GM21737 (cell line): ENCODE measurements at regions not wholly inside any gene's neighbourhood (a gene's known extent, or its start where the extent isn't known, plus 50 kb on each side); places are given as distances from the start of the nearest gene placed in this dataset.
"Not testable (repeated sequence)": the region's sequence is repeated elsewhere in the genome, so short reads cannot be mapped to it uniquely, and the experiment has no call there.

ENCODE experiments used
- ATAC-seq: cut with Tn5 transposase; IDR thresholded peaks from one replicate; pipeline ENCODE4 v1.9.1; 2021; ENCODE audit warnings: mild to moderate bottlenecking, moderate library complexity; ENCODE audit not compliant: unreplicated experiment

DNA sequence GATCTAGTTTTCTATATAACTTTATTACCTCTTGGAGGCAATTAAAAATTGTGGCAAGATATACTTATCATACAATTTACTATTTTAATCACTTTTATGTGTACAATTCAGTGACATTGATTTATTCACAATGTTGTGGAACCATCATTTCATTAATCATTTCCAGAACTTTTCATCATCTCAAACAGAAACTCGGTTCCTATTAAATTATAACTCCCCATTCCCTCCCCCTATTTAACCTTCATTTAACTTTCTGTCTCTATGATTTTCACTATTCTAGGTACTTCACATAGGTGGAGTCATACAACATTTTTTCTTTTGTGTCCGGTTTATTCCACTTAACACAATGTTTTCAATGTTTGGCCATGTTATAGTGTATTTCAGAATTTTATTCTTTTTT is 252.8 kb downstream of the REEP3 start:
- no peak for ATAC-seq

DNA sequence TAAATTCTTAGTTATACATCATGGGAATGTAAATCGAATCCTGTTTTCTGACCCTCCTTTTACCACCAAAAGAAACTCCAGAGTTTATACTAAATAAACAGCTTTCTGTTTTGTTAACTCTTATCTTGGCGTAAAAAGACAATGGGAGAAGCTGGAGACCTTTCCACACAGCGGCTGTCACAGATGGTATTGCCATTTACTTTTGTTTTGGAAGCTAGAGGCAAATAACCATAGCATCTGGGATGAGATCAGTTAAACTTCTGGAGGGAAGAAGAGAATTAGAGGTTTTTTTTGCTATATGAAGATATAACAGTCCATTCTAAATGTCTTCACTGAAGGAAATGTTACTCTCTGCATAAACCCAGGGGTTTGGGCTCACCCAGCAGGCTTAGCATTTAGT is 258.9 kb downstream of the REEP3 start:
- no peak for ATAC-seq

DNA sequence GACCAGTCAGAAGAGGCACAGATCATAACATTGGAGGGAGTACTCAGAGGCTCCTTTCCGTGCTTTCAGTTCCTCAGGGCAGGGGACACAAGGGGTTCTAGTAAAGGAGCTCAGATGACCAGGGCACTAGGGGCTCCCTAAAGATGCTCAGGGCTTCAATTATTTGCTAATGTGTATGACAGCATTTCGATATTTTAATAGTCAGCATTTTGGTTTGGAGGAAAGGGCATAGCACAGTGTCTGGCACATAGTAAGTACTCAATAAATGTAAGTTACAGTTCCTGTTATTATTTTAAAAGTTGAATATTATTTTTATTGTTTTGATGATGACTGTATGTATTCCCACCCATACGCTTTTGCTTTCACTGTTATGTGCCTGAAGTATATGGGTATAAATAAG is 260.0 kb downstream of the REEP3 start:
- ATAC-seq = no peak

DNA sequence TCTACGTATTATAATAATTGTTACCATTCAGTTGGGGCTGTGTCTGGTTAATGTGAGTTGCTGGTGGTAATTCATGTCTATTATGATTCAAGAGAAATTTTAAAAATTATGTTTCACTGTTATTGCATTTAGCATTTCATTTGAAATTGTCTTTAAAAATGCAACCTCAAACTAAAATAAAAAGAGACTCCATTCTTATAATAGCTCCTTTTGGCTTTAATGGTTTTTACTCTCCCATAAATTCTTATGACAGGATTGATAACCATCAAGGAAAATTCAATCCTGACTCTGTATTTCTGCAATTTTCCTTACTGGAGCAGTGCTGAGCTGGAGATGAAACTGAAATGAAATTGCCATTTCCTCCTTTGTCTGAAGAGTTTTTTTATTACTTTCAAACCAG is 262.7 kb downstream of the REEP3 start:
- no peak for ATAC-seq

DNA sequence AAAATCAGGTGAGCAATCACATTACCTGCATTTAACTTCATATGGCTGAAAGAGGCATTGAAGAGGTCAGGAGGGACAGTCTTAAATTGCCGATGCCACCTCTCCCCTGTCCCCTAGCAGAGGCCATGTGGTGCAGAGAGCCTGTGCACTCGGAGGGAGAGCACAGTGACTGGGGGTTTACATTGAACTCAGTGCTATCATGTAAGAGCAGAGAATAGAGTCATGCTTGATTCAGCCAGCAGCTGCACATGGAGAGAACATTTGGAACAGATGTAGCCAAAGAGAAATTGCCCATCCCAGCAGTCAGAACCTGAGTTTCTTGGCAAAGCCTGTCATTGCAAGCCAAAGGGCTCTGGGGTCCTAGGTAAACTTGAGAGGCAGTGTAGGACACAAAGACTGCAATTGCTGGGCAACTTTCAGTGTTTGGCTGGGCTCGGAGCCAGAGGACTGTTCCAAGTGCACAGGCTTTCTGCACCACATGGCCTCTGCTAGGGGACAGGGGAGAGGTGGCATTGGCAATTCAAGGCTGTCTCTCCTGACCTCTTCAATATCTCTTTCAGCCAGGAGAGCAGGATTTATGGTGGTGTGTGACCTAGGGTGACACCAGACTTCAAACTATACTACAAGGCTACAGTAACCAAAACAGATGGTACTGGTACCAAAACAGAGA is 267.1 kb downstream of the REEP3 start:
- ATAC-seq = no peak

DNA sequence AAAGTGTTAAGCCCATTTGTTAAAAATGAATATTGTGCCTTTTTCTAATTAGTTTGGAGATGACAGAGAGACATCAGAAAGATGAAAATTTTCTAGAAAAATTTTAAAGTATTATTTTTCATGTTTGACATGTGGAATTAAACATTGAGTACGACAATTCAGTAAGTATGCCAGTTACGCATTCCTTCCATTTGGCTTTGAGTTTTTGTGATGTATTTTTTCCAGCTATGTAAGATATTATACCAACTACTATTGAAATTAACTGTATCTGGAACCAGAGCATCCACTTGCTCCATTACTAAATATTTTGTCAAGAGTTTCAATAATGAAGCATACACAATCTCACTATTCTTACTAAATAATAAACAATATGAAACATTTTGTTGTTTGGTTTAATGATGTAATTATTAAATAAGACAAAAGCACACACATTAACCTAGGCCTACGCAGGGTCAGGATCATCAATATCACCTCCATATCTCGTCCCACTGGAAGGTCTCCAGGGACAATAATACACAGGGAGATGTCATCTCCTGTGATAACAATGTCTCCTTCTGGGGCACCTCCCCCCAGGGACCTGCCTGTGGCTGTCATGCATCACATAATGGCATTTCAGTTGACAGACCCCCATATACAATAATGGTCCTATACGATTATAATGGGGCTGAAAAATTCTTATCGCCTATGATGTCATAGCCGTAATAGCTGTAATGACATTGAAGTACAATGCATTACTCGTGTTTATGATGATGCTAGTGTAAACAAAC is 274.1 kb downstream of the REEP3 start:
- no peak for ATAC-seq

DNA sequence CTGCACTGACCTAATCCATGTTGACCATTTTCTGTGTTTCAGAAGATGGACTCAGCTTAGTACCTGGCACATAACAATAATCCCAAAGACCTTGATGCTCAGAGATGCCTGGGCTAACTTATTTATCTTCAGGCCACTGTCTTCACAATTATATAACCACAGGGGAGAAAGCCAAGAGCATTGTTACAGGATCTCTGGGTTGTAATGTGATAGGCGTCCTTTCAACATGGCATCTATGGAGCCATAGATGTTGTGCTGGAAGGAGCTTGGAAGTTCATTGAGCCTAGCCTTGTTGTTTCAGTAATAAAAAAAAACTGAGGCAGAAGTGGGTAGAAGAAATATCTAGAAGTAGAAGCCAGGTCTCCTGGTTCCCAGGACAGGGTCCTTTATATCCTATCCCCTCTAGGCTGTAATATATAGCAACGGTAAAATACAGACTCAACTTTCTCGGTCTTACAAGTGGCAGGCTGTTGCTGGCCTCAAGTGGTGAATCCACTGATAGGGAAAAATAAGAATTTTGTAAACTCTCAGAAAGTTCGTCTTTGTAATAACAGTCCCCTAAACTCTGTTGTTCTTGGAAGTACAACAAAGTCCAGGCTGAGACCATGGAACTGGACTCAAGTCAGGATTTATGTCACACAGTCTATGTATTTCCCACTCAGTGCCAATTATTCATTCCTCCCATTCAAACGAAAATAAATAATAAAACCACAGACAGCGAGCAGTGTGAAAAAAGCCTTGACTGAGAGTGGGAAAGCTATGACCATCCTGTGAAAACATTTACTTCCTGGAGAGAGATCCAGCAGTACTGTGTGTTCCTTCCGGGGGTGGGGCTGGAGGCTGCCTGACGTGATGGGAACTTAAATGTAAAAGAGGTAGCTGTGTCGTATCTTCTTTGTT is 277.6 kb downstream of the REEP3 start:
- no peak for ATAC-seq

DNA sequence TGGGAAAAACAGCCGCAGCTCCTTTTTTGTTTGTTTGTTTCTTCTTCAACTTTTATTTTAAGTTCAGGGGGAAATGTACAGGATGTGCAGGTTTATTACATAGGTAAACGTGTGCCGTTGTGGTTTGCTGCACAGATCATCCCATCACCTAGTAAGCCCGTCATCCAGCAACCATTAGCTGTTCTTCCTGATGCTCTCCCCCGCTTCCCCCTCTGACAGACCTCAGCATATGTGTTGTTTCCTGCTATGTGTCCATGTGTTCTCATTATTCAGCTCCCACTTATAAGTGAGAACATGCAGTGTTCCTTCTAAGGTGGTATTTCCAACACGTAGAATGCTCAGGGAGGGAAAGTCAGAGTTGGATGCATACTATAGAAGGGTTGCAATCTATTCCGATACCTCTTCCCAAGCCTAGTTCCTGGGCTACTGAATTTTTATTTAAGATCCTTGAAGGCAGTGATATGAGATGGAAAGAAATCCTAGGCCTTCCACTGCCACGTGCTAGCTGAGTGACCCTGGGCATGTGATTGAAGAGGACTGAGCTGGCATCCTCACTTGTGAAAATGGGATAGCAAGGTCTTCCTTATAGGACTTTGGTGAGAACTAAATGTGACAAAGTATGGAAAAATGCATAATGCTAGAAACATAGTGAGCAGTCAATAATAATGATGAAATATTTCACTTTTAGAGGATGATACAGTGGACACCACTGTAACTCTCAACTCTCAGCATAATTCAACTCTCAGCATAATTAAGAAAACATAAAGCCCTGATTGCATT is 278.5 kb downstream of the REEP3 start:
- ATAC-seq = no peak

DNA sequence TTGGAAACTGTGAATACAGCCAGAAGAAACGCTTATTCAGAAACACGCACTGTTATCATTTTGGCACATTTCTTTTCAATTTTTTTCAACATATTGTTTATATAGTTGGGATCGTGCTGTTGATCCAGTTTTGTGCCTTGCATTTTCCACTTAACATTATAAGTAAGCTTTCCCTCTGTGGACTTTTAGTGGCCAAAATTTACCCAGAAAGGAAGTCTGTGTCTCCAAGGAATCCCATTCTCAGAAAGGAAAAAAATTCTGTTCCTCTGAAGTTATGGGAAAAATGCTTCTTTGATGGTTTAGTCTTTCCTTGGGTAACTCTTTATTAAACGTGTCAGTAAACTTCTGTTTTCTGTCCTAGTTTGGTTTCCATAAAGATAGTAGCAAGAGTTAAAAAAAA is 280.0 kb downstream of the REEP3 start:
- no peak for ATAC-seq

DNA sequence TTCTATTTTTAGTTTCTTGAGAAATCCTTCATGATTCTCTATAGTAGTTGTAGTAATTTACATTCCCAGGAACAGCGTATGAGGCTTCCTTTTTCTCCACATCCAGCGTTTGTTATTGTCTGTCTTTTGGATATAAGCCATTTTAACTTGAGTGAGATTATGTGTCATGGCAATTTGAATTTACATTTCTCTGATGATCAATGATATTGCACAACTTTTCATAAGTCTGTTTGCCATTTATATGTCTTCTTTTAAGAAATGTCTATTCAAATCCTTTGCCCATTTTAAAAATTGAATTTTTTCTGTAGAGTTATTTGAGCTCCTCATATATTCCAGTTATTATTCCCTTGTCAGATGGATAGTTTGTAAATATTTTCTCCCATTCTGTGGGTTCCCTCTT is 285.1 kb downstream of the REEP3 start:
- no peak for ATAC-seq

DNA sequence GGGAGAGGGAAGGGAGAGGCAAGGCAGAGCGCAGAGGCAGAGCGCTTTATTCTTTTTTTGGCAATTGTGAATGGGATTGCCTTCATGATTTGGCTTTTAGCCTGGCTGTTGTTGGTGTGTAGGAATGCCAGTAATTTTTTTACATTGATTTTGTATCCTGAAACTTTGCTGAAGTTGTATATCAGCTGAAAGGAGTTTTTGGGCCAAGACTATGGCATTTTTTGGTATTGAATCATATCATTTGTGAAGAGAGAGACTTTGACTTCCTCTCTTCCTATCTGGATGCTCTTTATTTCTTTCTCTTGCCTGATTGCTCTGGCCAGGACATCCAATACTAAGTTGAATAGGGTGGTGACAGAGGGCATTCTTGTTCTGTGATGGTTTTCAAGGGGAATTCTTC is 291.3 kb downstream of the REEP3 start:
- ATAC-seq = no peak

DNA sequence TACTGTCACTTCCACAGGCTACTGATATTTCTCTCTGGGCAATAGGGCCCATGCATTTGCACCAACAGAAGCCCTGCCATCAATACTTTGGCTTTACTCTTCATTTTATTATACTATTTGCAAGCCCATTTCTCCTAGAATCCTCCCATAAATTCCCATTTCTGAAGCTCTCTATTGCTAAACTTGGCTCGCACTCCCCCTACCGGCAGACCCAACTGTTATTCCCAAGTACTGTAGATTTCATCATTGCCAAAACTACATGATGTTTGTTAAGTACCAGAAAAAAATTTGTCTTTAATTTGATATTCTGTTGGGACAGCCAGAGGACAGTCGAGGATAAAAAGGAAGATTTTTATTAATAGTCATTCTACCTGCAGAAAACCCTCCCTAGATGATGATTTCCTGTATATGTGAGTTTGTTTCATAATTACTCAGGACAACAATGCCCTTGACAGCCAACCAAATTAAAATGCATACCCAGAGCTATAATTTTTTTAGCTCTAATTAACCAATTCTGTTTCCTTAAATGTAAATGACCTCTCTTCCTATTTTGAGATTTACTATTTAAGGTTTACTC is 298.6 kb downstream of the REEP3 start:
- ATAC-seq = no peak

DNA sequence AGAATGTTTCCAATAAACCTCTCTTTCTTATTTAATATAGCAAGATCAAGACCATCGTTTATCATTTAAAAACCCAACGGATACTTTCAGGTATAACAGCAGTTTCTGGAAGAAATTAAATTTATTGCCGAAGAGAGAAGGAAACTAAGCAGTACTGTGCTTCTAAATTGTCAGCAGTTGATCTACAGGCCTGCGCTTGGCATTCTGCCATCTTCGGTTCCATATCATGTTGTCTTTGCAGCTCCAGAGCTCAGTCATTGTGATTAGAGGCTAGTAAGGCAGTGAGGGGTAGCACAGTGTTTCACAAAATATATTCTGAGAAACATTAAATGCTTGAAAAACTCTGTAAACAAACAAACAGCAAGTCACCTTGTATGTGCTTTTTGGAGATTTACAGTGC is 301.3 kb downstream of the REEP3 start:
- no peak for ATAC-seq

DNA sequence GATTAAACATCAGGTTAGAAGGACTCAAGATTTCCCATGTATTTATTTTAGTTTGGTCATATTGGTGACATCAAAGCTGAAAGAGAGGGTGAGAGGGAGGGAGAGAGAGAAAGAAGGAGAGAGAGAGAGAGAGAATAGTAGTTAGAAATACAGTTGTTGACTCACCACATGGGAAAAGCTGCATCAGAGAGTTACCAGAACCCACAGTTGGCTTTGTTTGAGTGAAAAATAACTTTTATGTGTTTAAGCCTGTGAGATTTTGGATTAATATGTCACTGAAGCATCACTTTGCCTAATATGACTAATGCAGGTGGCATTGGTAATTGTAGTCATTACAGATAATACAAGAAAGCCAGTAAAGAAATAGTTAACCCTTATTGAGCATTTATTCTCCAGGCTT is 303.9 kb downstream of the REEP3 start:
- ATAC-seq = no peak

DNA sequence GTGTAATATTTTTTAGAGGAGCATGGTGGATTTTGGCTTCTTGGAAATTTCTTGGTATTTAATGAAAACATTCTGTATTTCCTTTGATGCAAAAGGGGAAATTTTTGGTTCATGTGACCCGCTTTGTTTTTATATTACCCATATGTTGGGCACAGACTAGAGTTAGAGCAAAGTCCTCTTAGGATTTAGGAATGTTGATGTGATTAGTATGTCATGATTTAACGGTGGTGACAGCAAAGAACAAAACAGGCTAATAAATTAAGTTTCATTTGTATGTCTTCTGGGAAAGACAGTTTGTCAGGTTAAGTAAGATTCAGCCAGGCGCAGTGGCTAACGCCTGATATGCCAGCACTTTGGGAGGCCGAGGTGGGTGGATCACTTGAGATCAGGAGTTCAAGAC is 304.6 kb downstream of the REEP3 start:
- no peak for ATAC-seq

DNA sequence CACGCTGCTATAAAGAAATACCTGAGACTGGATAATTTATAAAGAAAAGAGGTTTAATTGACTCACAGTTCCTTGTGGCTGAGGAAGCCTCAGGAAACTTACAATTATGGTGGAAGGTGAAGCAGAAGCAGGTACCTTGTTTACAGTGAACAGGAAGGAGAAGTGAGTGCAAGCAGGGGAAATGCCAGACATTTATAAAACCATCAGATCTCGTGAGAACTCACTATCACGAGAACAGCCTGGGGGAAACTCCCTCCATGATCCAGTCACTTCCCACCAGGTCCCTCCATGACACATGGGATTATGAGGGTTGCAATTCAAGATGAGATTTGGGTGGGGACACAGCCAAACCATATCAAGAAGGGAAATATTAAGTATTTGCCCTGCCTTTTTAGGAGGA is 305.8 kb downstream of the REEP3 start:
- not testable (repeated sequence) for ATAC-seq

DNA sequence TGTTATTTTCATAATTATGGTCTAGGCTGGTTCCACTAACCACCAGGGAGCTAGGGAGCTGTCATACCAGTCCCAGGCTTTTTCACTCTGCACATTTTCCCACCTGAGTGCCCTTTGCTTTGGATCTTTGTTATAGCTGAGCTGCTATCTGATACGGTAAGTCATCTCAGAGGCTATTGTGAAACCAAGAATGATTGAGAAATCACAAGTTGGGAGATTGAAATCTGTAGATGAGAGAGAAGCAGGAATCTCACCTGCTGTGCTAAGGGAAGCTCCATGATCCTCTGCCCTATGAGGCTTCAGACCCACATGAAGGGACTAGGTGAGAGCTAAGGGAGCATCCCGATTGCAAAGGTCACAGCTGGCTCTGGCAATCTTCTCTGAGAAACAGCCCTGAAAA is 307.8 kb downstream of the REEP3 start:
- no peak for ATAC-seq

DNA sequence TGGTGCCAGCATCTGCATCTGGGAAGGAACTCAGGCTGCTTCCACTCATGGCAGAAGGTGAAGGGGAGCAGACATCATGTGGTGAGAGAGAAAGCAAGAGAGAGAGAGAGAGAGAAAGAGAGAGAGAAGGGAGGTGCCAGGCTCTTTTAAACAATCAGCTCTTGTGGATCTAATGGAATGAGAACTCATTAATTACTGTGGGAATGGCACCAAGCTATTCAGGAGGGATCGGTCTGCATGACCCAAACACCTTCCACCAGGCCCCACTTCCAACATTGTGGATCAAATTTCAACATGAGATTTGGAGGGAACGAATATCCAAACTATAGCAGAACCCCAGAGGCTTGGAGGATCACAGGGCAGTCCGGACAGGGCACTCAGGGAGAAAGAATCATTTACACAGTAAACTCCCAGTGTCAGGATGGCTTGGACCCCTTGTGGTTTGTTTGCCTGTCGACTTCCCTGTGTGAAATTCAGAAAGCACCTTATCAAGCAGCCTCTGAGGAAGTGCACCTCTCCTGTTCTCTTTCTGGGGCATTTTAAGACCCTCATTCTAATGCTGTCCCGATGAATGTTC is 308.5 kb downstream of the REEP3 start:
- no peak for ATAC-seq

DNA sequence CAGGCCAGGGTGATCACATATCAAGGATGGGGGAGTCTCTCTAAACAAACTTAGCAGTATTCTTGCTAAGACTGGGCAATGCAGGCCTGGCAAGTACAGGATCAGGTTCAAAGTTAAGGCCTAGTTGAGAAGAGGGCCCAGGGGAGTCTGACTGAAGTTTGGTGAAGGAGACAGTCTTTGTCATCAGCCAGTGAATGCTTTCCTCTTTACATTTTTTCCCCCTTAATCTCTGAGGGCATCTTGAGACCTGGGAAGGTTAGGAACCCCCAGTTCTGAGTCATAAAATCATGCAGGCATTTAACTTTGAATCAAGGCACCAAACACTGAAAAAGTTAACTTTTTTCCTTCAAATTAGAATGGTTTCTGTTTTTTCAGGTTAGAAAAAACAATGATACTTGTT is 311.5 kb downstream of the REEP3 start:
- no peak for ATAC-seq

DNA sequence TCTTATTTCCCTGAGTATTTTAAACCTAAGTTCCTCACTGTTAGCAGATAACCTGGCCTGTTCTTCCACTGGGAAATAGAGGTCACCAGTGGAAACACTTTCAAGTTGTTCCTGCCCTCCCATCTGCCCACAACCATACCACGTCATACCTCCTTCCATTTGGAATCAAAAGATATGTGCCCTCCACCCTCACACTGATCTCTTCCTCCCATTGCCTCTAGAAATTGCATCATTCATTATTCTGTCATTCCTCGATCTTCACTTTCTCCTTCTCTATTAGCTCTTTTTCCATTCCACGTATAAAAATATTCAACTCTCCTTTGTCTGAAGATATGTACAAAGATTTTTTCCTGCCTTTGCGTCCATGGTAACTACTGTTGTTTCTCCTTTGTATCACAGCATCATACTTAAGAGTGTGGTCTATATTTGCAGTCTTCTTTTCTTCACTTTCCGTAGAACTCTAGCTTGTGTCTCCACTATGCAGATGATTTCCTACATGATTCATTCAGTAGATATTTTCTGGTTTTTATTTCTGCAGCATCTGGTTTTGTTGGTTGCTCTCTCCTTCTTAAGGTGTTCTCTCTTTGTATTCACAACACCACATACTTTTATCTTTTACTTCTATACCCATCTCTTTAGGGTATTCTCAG is 312.3 kb downstream of the REEP3 start:
- no peak for ATAC-seq
